IMR-90 (cell line): ENCODE measurements at regions not wholly inside any gene's neighbourhood (a gene's known extent, or its start where the extent isn't known, plus 50 kb on each side); places are given as distances from the start of the nearest gene placed in this dataset.

Experiments used
- CHD1 ChIP-seq: IDR thresholded peaks from 2 replicates; pipeline ENCODE4 v1.6.1; 2012; ENCODE audit warnings: low read depth, low read length, improper control_type of control experiment
- POLR2A ChIP-seq: IDR thresholded peaks from 2 replicates; pipeline ENCODE4 v1.6.1; 2012; ENCODE audit warnings: mild to moderate bottlenecking, low read depth, low read length
- TF ChIP-seq, protein P1 (sequence below): conservative IDR thresholded peaks from 2 replicates; pipeline ENCODE4 v1.5.1; 2012; ENCODE audit warnings: mild to moderate bottlenecking, low read depth, low read length, improper control_type of control experiment

DNA sequence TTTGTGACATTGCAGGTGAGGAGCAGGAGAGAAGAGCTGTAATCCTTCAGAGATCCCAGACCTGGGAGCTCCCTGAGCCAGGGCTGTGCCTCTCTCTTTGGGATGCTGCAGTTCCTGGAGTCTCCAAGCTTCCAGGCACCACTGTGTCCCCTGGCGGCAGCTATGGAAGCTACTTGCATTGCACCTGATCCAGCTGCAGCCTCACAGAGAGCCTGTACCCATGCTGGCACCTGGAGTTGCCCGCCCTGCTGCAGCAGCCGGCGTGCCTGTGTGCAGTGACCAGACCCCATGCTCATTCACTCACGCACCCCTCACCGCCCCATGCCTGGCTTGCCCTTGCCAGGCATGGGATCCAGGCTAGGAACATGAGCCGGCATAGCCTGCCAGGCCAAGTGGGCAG is 51.8 kb upstream of the MED9 start:
- TF ChIP-seq, protein P1, sequence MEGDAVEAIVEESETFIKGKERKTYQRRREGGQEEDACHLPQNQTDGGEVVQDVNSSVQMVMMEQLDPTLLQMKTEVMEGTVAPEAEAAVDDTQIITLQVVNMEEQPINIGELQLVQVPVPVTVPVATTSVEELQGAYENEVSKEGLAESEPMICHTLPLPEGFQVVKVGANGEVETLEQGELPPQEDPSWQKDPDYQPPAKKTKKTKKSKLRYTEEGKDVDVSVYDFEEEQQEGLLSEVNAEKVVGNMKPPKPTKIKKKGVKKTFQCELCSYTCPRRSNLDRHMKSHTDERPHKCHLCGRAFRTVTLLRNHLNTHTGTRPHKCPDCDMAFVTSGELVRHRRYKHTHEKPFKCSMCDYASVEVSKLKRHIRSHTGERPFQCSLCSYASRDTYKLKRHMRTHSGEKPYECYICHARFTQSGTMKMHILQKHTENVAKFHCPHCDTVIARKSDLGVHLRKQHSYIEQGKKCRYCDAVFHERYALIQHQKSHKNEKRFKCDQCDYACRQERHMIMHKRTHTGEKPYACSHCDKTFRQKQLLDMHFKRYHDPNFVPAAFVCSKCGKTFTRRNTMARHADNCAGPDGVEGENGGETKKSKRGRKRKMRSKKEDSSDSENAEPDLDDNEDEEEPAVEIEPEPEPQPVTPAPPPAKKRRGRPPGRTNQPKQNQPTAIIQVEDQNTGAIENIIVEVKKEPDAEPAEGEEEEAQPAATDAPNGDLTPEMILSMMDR: no peak
- TF ChIP-seq POLR2A (no peak), CHD1 (no peak)
